A549 (cell line): ENCODE measurements at regions not wholly inside any gene's neighbourhood (a gene's known extent, or its start where the extent isn't known, plus 50 kb on each side); places are given as distances from the start of the nearest gene placed in this dataset.

Source experiments
- CHD4 ChIP-seq: fragments of 200-600 bp; sonication (generic); IDR thresholded peaks from 2 replicates; pipeline ENCODE4 v1.6.1; 2016; ENCODE audit warnings: antibody characterized with exemption, mild to moderate bottlenecking, borderline replicate concordance
- RNF2 ChIP-seq: fragments of 200-600 bp; sonication (generic); IDR thresholded peaks from 2 replicates; pipeline ENCODE4 v1.6.1; 2016; ENCODE audit warnings: low read depth, mild to moderate bottlenecking, antibody characterized with exemption, moderate library complexity, borderline replicate concordance
- TF ChIP-seq, protein P1 (sequence below): fragments of >200 bp; sonication (Bioruptor Twin); formaldehyde crosslinking; IDR thresholded peaks from 3 replicates; pipeline ENCODE4 v1.5.1; 2016
- TF ChIP-seq, protein P2 (sequence below): IDR thresholded peaks from 2 replicates; pipeline ENCODE4 v1.6.1; 2012; ENCODE audit warnings: low read depth, borderline replicate concordance

- TF ChIP-seq CHD4 (no peak), RNF2 (no peak)
- TF ChIP-seq, protein P1, sequence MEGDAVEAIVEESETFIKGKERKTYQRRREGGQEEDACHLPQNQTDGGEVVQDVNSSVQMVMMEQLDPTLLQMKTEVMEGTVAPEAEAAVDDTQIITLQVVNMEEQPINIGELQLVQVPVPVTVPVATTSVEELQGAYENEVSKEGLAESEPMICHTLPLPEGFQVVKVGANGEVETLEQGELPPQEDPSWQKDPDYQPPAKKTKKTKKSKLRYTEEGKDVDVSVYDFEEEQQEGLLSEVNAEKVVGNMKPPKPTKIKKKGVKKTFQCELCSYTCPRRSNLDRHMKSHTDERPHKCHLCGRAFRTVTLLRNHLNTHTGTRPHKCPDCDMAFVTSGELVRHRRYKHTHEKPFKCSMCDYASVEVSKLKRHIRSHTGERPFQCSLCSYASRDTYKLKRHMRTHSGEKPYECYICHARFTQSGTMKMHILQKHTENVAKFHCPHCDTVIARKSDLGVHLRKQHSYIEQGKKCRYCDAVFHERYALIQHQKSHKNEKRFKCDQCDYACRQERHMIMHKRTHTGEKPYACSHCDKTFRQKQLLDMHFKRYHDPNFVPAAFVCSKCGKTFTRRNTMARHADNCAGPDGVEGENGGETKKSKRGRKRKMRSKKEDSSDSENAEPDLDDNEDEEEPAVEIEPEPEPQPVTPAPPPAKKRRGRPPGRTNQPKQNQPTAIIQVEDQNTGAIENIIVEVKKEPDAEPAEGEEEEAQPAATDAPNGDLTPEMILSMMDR = no peak
- TF ChIP-seq, protein P2, sequence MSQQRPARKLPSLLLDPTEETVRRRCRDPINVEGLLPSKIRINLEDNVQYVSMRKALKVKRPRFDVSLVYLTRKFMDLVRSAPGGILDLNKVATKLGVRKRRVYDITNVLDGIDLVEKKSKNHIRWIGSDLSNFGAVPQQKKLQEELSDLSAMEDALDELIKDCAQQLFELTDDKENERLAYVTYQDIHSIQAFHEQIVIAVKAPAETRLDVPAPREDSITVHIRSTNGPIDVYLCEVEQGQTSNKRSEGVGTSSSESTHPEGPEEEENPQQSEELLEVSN = no peak
Observed at GRCh38 chr2:239460780-239461179, 60.0 kb upstream of the HDAC4 start.
